Kidney (tissue), 13 donors: ENCODE measurements at regions not wholly inside any gene's neighbourhood (a gene's known extent, or its start where the extent isn't known, plus 50 kb on each side); places are given as distances from the start of the nearest gene placed in this dataset.

Experiments
- DNase-seq, 5 donors: peaks; one replicate each; pipeline ENCODE4 v3.0.0-alpha.2; 2013 to 2020
- FAIRE-seq: peaks from 2 replicates; lab custom pipeline; 2012; peaks lifted over from hg19 to GRCh38; lab: Jason Lieb, UNC
- H3K27ac ChIP-seq, 2 donors: one replicate each; pipeline ENCODE4 v1.7.0; 2013; ENCODE audit warnings: low read depth in 2 of 2, low read length in 2 of 2, inconsistent platforms in 1 of 2
- H3K27me3 ChIP-seq: one replicate; pipeline ENCODE4 v1.7.1; 2013; ENCODE audit warnings: low read length, inconsistent platforms; ENCODE audit not compliant: control insufficient read depth, insufficient read depth
- H3K36me3 ChIP-seq, 3 donors: one replicate each; pipeline versions ENCODE4 v1.7.0 to v1.7.1; 2013; ENCODE audit warnings: low read length in 3 of 3, control low read depth in 1 of 3, inconsistent platforms in 1 of 3; ENCODE audit not compliant: insufficient read depth in 3 of 3, control insufficient read depth in 2 of 3
- H3K4me1 ChIP-seq, 3 donors: one replicate each; pipeline versions ENCODE4 v1.7.0 to v1.7.1; 2013; ENCODE audit warnings: low read length in 3 of 3, inconsistent platforms in 1 of 3, low read depth in 1 of 3; ENCODE audit not compliant: control insufficient read depth in 2 of 3, insufficient read depth in 2 of 3
- H3K4me3 ChIP-seq, 3 donors: one replicate each; pipeline versions ENCODE4 v1.7.0 to v1.8.1; 2013; ENCODE audit warnings: low read length in 3 of 3, control low read depth in 1 of 3, inconsistent platforms in 1 of 3
- H3K9ac ChIP-seq, 3 donors: one replicate each; pipeline versions ENCODE4 v1.7.0 to v1.7.1; 2013; ENCODE audit warnings: low read length in 3 of 3, control low read depth in 1 of 3, inconsistent platforms in 1 of 3
- H3K9me3 ChIP-seq, 3 donors: one replicate each; pipeline versions ENCODE4 v1.7.0 to v1.7.1; 2013; ENCODE audit warnings: low read length in 3 of 3, control low read depth in 1 of 3, inconsistent platforms in 1 of 3; ENCODE audit not compliant: control insufficient read depth in 2 of 3, insufficient read depth in 1 of 3
- CTCF ChIP-seq: IDR thresholded peaks from 3 replicates; pipeline ENCODE4 v1.5.1; 2012; ENCODE audit warnings: mild to moderate bottlenecking, moderate library complexity, borderline replicate concordance; ENCODE audit not compliant: insufficient read depth; ENCODE audit errors: extremely low read depth
- intact Hi-C: fragments of 100-400 bp; cut with DNase I; formaldehyde crosslinking; loops from one replicate; pipeline ENCODE4 v1.11.1; 2022
- donor health status: control.
- donor health status: control.
- donor health status: control.
- donor health status: control.
- donor health status: control.
- donor health status: DM: yes; HTN: yes; CAD: no.
- donor health status: Normal renal cell carcinoma (clear cell type).

GRCh38 chr7:51366930-51367613 is 50.5 kb upstream of the COBL start:
- no peak for FAIRE-seq
- H3K27ac ChIP-seq: no peak overlapping the region

More at GRCh38 chr7:51366930-51367613, 50.5 kb upstream of the COBL start:
- intact Hi-C loops: loop anchor here (10.0 kb wide), 1 partner anchor 202 kb away; no protein-coding TSS in a partner anchor
- Histone ChIP-seq H3K27me3 (no peaks in the 10 kb centered on the region), H3K4me3 (no peak overlapping the region), H3K36me3 (no peaks in the 10 kb centered on the region), H3K4me1 (no peaks in the 10 kb centered on the region), H3K9me3 (no peaks in the 10 kb centered on the region), H3K9ac (no peak overlapping the region)
- peak in 4 of 5 donors; percentile 69 to 74 (median 70) for DNase-seq
- TF ChIP-seq CTCF: peak; percentile 95
